GM13977 (cell line): ENCODE measurements at regions not wholly inside any gene's neighbourhood (a gene's known extent, or its start where the extent isn't known, plus 50 kb on each side); places are given as distances from the start of the nearest gene placed in this dataset.

Experiments used
- DNase-seq: peaks from one replicate; pipeline ENCODE4 v3.0.0; 2012; ENCODE audit warnings: low spot score
- CTCF ChIP-seq: IDR thresholded peaks from 2 replicates; pipeline ENCODE4 v1.5.1; 2012; ENCODE audit warnings: mild to moderate bottlenecking, control low read depth; ENCODE audit not compliant: insufficient read depth; ENCODE audit errors: extremely low read depth, missing control alignments
- in situ Hi-C: fragments of 300-500 bp; cut with MboI; formaldehyde crosslinking; loops from one replicate; pipeline ENCODE4 v1.12.0; 2022; ENCODE audit warnings: low sequenced_read_pairs, low pct_unique_long_range_greater_than_20kb, mixed read lengths, inconsistent platforms; ENCODE audit not compliant: unreplicated experiment

GRCh38 chr18:8493141-8493540 lies 116.1 kb upstream of the RAB12 start:
- in situ Hi-C loops: no loop called here
- TF ChIP-seq CTCF: no peak
- no peak for DNase-seq

GRCh38 chr18:8496186-8496585 lies 113.1 kb upstream of the RAB12 start:
- no peak for DNase-seq
- in situ Hi-C loops: no loop called here
- no peak for TF ChIP-seq CTCF

- DNase-seq: no peak
- in situ Hi-C loops: no loop called here
- no peak for TF ChIP-seq CTCF
Measured at GRCh38 chr18:8498905-8499304, 110.3 kb upstream of the RAB12 start.

GRCh38 chr18:8499810-8500675 lies 109.2 kb upstream of the RAB12 start:
- TF ChIP-seq CTCF: no peak
- DNase-seq: no peak
- in situ Hi-C loops: no loop called here

- DNase-seq: no peak
- no peak for TF ChIP-seq CTCF
- in situ Hi-C loops: no loop called here
Measured at GRCh38 chr18:8501044-8501443, 108.2 kb upstream of the RAB12 start.

- no peak for TF ChIP-seq CTCF
- DNase-seq: no peak
- in situ Hi-C loops: no loop called here
Measured at GRCh38 chr18:8503248-8503647, 106.0 kb upstream of the RAB12 start.

- no peak for TF ChIP-seq CTCF
- DNase-seq: no peak
- in situ Hi-C loops: no loop called here
Measured at GRCh38 chr18:8504424-8504823, 104.8 kb upstream of the RAB12 start.
